ENCODE measurements at regions not wholly inside any gene's neighbourhood (a gene's known extent, or its start where the extent isn't known, plus 50 kb on each side); places are given as distances from the start of the nearest gene placed in this dataset.
"Not testable (repeated sequence)": the region's sequence is repeated elsewhere in the genome, so short reads cannot be mapped to it uniquely, and the experiment has no call there.

DNA sequence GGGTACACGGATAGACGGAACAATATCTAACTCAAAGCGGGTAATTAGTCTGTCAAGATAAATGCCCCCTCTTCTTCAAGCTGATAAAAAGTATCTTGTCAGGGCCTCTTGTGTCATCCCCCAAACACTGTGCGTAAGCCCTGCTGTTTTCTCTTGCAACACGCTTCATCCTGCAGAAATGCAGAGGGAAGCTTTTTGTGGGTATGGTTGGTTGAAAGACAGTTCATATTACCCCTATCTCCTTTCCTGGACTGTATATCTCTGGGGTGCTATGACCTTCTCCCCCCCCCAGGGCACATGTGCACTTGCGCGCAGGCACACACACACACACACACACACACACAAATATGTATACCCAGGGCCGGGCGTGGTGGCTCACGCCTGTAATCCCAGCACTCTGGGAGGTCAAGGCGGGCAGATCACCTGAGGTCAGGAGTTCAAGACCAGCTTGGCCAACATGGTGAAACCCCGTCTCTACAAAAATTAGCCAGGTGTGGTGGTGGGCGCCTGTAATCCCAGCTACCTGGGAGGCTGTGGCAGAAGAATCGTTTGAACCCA, 143.6 kb upstream of the CITED2 start:
- DNase-seq (ENCODE audit: low read depth in 2 of 2), result not testable (repeated sequence)

DNA sequence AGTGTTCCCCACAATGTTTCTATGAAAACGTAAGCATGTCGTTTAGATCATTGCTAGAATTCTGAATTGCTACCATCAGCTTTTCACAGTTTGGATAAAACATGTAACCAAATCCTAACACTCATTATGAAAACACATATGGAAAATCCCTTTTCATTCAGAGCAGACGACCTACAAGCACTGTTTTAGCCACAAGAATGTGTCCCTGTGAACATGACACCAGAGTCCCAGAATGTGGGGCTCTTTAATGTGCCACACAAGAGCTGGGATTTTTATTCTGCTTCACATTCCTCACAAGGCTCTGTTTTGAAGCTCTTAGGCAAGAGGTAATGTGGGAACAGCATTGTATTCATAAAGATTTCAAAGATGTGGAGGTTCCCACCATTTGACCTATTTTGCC, 141.1 kb upstream of the CITED2 start:
- no peak for DNase-seq (ENCODE audit: low read depth in 2 of 2)

DNA sequence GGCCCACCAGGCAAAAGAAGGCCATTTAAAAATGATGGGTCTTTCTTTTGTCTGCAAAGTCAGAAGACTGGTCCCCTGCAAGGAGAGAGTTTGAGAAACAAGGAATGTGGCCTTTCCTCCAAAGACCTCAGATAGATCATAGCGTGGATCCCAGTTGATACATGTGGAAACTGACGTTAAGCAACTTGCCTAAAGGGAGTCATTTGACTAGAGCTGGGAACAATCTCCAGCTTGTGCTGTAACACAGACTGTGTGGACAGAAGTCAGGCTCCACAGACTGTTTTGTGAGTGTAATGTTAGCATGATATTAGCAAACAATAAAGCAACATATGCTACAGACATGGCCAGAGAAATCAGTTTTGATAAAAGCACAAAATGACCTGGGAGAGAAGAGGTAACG, 140.4 kb upstream of the CITED2 start:
- DNase-seq (ENCODE audit: low read depth in 2 of 2), result no peak

DNA sequence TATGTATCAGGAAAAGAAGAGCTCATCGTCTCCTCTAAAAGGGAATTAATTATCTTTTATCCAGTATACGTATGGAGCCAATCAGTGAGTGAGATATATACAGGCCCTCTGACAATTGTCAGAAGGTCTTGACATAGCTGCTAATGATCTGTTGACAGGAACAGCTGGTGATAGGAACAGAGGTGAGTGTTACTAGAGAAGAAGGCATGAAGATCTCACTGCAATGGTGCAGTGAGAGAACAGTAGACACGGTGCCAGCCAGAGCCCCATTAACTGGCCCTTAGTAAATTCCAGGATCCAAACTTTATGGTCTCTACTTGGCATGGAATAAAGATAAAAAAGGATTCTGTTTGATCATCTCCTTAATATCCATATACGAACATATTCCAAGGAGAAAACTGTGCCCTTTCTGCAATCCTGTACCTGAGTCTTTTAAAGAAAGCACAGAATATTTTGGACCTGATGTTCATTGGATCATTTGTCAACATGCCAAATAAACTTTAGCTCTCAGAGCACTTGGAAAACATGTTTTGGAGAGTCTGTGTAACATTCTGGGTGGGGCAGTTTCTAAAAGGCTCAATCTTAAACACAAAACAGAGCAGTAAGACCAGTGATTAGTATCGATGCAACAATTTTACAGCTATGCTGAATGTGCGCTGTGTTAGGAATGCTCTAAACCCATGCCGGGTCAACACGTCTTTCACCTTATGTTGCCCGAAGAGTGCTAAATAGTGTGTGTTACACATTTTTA, 135.8 kb upstream of the CITED2 start:
- no peak for DNase-seq (ENCODE audit: low read depth in 2 of 2)

DNA sequence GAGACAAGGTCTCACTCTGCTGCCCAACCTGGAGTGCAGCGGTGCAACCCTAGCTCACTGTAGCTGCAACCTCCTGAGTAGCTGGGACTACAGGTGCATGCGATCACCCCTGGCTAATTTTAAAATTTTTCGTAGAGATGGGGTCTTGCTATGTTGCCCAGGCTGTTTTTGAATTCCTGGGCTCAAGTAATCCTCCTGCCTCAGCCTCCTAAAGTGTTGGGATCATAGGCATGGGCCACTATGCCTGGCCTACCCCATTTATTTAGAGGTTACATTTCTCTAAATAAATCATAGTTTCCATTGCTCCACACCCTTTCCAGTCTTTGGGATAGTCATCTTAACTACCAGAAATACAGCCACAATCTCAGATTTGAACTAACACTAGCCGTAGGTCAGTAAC, 134.7 kb upstream of the CITED2 start:
- DNase-seq (ENCODE audit: low read depth in 2 of 2), result no peak

DNA sequence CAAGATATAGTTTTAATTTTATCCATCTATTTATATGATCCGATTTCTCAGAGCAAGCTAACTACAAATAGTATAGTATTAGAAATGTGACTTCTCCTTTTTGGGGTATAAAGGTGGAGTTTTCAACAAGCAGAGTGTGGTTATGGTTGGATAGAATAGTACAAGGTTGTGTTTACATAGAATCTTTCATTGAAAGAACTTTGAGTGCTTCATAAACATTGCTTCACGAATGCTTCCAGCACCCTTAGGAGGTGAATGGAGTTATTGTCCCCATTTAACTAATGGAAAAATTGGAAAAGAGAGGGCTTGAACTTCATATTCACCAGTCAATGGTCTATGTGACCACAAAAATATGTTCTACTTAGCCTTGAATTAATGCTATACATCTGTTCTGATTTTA, 134.1 kb upstream of the CITED2 start:
- no peak for DNase-seq (ENCODE audit: low read depth in 2 of 2)

DNA sequence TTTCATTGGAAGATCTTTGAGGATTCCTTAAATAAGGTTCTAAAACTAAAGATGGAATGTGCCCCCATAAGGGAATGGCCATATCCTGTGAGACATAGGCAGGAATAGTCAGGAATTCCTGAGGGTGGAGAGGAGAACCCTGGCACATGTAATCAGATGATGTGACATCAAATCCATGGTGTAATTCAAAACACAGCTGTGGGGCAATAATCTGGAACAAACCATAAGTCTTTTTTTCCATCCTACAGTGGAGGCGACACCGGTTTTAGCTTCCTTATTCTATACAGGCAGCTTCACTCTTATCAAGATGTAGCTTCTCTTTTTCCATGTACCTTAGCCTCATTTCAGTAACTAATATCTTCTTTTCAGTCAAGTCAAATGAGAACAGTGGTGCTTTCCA, 133.6 kb upstream of the CITED2 start:
- DNase-seq (ENCODE audit: low read depth in 2 of 2), result no peak

DNA sequence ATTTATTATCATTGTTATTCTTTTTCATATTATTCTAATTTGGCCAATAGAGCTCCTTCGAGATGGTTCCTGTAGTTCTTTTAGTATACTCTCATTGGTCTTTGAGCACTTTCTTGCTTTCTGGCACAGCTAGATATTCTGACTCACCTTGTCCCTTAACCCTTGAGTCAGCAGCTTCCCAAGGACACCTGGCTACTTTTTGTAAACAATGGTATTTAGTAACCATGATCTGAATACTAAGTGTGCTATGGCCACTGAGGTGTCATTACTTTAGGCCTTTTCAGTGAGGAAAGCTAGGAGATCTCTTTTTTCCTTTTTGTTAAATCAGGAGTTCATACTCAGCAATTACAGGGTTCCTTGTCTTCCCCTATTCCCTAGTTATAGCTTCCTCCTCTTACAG, 126.5 kb upstream of the CITED2 start:
- no peak for DNase-seq (ENCODE audit: low read depth in 2 of 2)

DNA sequence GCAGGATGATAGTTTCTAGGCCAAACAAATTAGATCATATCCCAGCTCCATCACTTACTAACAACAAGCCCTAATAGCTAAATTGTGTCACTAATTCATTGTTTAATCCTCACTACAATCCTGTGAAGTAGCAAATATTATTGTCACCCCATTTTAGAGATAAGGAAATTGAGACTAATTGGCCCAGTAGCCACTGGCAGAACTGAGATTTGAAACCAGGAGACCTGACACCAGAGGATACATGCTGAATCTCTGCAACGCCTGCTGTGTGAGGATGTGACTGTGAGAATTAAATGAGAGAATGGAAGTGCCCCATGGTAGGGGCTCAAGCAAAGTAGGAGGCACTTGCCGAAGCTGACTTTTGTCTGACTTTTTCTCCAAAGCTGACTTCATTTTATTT, 124.3 kb upstream of the CITED2 start:
- DNase-seq (ENCODE audit: low read depth in 2 of 2), result no peak

DNA sequence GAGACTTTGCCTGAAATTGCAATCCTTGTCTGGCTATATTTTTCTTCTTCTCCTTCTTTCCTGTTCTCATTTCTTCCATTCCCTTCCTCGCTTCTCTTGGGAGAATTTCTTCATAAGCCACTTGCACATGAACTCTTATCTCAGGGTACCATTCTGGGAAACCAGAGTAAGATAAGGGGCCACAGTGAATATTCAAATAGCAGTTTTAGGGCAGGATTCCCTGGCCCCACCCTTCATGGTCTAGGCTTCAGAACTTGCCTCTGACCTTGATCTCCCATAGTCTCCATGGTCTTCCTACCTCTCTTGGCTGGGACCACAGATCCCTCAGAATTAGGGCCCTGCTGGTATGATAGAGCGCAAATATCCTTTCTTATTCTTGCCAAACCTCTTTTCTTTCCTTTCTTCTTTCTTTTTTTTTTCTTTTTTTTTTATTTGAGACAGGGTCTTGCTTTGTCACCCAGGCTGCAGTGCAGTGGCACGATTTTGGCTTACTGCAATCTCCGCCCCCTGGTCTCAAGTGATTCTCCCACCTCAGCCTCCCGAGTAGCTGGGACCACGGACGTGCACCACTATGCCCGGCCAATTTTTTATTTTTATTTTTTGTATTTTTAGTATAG, 123.0 kb upstream of the CITED2 start:
- DNase-seq (ENCODE audit: low read depth in 2 of 2), result no peak

DNA sequence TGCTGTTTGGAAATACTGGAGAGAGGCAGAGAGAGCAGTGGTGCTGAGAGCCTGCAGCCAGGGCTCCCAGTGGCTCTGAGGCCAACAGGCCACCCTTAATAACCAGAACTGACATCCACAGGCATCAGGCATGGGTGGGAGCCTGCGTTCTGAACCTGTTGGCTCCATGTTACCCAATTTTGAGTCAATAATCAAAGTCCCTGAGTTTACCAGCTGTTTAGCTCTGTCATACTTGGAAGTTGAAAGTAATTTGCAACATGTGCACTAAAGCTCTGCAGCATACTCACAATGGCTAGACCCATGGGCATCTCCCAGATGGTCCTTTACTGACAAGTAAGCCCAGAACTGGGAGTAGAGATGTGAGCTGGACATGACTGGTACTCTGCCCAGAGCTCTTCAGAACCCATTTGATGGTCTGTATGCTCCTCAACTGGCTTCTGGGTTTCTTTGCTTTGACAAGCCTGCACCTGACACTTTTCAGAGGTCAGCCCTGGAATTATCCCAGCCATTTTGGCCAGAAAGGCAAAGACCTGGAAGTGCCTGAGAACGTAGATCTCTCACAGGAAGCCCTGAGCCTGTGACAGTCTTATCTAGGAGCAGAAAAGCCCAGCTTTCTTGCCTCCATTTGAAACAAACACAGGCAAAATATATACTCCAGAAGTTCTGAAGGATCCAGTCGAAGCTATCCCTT, 122.4 kb upstream of the CITED2 start:
- no peak for DNase-seq (ENCODE audit: low read depth in 2 of 2)

DNA sequence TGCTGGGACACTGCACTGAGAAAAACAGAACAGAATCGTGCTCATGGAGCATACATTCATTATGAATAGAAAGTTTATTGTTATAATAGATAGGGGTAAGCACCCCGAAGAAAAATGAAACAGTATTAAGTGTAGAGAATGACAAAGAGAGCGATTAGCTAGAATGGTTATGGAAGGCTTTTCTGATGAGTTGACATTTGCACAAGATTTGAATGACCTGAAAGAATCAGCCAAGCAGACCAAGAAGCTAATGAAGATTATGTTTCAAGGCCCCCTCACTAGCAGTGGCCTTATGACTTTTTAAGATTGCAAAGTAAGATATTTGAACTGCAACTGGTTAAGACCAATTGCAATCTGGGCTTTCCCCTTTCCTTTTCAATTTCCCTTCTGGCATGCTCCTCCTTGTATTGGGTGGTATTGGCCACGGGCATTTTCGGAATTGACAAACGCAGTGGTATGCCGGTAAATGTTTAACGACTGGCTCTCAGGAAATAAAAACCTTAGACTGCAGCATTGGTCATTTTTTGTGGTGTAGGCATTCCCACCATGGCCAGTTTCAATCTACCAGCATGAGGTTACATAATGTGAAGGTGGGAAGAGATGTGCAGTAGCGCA, 120.0 kb upstream of the CITED2 start:
- DNase-seq (ENCODE audit: low read depth in 2 of 2), result no peak

DNA sequence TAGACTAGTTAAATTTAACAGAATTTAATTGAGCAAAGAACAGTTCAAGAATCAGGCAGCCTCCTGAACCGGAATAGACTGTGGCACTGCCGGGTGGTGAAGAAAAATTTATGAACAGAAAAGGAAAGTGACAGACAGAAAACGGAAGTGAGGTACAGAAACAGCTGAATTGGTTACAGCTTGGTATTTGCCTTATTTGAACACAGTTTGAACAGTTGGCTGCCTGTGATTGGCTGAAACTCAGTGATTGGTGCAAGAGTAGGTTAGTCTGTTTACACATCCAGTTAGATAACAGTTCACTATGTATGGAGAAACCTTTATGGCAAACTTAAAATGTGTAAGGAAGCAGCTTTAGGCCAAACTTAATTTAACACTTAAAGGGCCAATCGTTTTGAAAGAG, 116.0 kb upstream of the CITED2 start:
- no peak for DNase-seq (ENCODE audit: low read depth in 2 of 2)

DNA sequence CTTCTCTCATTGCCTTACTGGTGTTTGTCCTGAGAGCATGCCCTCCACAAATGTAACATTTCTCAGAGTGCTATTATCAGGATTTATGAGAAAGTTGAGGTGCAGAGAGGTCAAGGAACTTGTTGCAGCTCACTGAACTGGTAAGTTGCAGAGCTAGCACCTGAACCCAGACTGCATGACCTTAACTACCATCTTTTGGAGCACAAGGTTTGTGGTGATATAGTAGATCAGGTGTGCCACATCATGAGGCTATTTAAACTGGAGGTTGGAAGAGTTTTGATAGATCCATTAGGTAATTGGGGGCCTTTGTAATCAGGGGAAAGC, 112.0 kb upstream of the CITED2 start:
- no peak for DNase-seq (ENCODE audit: low read depth in 2 of 2)

DNA sequence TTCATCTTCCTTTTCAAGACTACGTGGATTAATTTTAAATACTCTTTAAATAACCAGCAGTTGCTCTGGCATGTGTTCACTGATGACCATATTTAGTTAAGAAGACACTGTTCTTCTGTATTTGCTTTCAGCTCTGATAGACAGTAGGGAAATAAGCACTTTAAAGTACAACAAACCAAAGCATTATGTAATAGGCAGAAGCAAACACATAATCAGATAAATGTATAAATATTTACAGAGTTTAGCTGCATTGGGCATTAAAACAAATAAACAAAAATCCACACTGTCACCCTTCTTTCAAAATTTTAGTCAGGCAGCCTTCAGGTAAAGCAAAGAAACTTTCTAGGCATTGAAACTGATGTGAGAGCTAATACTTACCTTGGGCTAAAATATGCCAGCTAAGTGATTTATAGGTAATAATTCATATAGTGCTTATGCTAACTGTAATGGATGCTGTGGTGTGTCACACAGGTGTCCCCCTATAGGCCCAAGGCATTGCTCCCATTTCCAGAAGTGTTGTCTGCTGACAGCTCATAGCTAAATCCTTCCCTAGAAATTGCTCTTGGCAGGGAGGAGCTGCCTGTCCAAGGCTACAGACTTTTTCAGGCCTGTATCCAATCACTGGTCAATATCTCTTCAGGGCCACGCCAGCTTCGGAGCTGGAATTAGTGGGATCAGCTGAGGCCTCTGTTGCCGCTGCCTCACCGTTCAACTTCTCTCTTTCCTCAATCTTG, 111.5 kb upstream of the CITED2 start:
- no peak for DNase-seq (ENCODE audit: low read depth in 2 of 2)

DNA sequence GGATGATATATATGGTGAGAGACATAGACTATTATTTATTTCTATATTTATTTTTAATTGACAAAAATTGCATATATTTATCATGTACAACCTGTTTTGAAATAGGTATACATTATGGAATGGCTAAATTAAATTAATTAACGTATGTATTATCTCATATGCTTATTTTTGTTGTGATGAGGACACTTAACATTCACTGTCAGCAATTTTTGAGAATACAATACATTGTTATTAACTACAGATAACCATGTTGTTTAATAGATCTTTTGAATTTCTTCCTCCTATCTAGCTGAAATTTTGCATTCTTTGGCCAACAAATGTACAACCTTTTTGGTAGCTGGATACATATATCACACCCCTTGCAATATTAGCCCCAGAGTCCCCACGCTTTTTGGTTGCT, 110.7 kb upstream of the CITED2 start:
- no peak for DNase-seq (ENCODE audit: low read depth in 2 of 2)

DNA sequence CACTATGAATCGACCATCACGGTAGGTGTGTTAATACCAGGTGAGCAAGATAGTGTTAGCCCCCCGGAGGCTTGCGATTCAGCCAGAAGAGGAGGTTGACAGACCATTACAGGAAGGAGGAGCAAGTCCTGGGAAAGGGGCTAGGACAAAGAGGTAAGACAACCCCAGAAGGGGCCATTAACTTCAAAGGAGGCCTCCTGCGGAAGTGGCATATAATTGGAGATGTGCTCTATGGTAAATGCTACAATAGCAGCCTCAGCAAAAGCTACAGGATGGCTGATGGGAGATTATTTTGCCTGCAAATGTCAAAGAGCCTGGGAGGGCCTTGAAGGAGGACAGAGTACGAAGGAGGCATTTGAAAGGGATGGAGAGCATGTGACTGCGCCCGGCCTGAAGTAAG, 108.6 kb upstream of the CITED2 start:
- no peak for DNase-seq (ENCODE audit: low read depth in 2 of 2)

DNA sequence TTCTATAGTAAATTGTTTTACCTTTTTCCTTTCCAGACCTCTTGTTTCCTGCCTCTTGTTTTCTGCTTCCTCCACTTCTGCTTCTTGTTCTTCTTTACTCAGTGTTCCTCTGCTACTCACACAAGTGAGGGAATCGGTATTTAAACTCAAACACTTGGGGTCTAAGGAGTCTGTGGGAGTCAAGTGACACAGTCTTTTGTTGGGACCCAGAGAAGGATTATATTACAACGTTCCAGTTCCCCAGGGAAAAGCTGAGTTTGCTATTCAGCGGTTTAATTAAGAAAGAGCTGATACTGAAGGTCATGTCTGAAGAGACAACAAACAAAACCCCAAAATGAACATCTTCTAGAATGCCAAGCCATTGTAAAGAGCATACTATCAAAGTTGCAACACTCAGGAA, 107.8 kb upstream of the CITED2 start:
- DNase-seq (ENCODE audit: low read depth in 2 of 2), result no peak

DNA sequence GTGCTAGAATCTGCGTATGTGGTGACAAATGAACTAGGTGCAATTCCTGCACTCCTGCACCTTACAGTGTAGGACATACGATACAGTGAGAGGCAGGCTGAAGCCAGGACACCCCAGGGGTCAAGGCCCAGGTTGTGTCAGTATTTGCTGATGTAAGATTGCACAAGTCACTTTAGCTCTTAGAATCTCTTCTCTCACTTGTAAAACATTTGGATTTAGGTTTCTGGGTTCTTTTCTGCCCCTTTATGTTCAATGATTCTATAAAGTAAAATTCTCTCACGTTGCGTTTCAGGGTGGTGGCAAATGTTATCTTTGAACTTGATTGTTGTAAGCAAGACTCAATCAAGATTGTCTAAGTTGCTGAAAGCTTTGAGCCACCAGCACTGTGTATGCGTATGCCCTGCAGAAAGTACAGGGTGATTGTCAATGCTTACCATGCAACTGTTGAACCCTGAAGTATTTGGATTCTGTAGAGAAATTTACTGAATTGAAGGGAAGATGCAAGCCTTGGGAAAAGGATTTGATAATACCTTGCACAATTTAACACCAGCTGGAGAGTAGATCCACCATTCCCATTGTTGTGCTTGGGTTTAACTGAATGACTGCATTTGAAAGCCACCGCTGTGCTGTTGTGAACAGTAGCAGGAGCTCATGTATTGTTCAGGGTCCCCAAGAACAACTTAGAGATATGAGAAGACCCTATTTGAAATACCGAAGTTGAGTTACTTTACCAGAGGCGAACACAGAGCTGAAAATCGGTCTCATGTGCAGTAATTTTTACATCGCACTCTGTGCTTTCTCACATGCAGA, 106.1 kb upstream of the CITED2 start:
- DNase-seq (ENCODE audit: low read depth in 2 of 2), result no peak

DNA sequence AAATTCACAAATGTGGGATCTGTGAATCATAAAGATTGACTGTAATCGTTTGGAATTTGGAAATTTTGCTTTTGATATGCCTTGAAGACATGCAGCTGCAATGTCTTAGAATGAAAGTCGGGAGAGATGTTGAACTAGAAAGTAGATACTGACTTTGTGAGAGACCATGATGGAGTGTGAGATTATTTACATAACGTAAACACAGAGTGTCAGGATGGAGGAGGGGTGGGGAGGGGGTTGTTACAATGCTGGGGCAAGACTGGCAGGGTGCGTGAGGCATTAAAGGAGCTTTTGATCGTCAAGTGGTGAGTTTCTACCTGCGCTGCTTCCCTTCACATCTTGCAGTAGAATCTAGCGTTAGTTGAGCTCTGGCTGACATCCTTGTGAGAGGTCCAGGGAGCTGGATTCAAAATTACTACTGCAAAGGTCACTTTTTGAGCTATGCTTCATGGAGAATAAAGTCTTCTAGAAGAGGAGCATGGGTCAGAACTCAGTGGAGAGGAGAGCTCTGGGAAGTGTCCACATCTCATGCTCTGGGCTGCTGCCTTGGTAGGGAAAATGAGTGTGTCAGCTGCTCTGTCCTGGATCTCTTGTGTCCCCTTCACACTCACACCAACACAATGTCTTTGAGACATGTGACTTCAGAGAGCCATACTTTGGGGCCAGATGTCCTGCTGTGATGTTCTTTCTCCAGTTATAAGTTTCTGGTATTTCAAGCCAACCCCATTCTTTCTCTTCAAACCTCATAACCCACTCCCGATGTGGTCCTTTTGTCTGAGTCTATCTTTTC, 105.2 kb upstream of the CITED2 start:
- DNase-seq (ENCODE audit: low read depth in 2 of 2), result no peak
